Activated CD4-positive, alpha-beta memory T cell treated with anti-CD3 and anti-CD28 coated beads, Interleukin-2, amount 10 ng/mL, durations not matched to agents 7 days and 5 days (primary cell): ENCODE measurements at regions not wholly inside any gene's neighbourhood (a gene's known extent, or its start where the extent isn't known, plus 50 kb on each side); places are given as distances from the start of the nearest gene placed in this dataset.
"Not testable (repeated sequence)": the region's sequence is repeated elsewhere in the genome, so short reads cannot be mapped to it uniquely, and the experiment has no call there.

Experiments used
- CTCF ChIA-PET: fragments of 350-600 bp; sonication (Branson Sonifier 250); formaldehyde crosslinking; loops from one replicate; lab custom pipeline; 2021; ENCODE audit warnings: antibody characterized with exemption, inconsistent platforms; lab: Charles Lee
- POLR2A ChIA-PET: fragments of 350-600 bp; sonication (Branson Sonifier 250); formaldehyde crosslinking; loops from one replicate; lab custom pipeline; 2021; ENCODE audit warnings: antibody characterized with exemption; lab: Charles Lee
- DNase-seq: peaks from one replicate; pipeline ENCODE4 v3.0.0-alpha.2; 2020
- H3K27ac Mint-ChIP-seq: one replicate; pipeline ENCODE4 v1.8.0; 2021; ENCODE audit warnings: mild to moderate bottlenecking, mixed read lengths
- H3K27me3 Mint-ChIP-seq: one replicate; pipeline ENCODE4 v1.8.0; 2021; ENCODE audit warnings: mixed read lengths
- H3K36me3 Mint-ChIP-seq: one replicate; pipeline ENCODE4 v1.8.0; 2021; ENCODE audit warnings: low read depth, mixed read lengths
- H3K4me1 Mint-ChIP-seq: one replicate; pipeline ENCODE4 v1.8.0; 2021; ENCODE audit warnings: mixed read lengths
- H3K4me3 Mint-ChIP-seq: one replicate; pipeline ENCODE4 v1.8.0; 2021; ENCODE audit warnings: mild to moderate bottlenecking, mixed read lengths
- H3K9me3 Mint-ChIP-seq: one replicate; pipeline ENCODE4 v1.8.0; 2021; ENCODE audit warnings: mixed read lengths

DNA sequence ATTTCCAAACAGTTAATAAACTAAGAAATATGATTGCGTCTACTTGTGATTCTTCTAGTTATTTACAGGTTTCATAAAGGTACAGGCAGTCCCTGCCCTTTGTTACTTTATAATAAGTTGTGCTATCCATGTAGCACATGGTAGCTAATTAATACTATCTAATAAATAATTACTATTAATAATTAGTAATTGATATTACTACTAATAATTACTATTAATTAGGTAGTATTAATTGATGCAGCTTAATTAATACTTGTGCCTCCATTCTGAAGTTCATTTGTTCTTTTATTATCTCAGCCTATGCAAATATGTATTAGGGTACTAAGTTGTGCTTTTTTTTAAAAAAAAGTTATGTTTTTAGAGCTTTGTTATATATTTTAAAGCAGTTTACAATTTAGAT lies 92.3 kb upstream of the TRHDE start:
- DNase-seq: no peak
- H3K27ac Mint-ChIP-seq: no peak overlapping the region
- H3K4me3 Mint-ChIP-seq: no peak overlapping the region
- no peaks in the 10 kb centered on the region for H3K4me1 Mint-ChIP-seq
- ChIA-PET POLR2A (no interaction called here), CTCF (interaction anchor here (1.1 kb wide), 1 partner anchor 16 kb away, joined by 4 read pairs; no protein-coding TSS in a partner anchor)
- no peaks in the 10 kb centered on the region for H3K27me3 Mint-ChIP-seq
- no peaks in the 10 kb centered on the region for H3K9me3 Mint-ChIP-seq
- no peaks in the 10 kb centered on the region for H3K36me3 Mint-ChIP-seq

DNA sequence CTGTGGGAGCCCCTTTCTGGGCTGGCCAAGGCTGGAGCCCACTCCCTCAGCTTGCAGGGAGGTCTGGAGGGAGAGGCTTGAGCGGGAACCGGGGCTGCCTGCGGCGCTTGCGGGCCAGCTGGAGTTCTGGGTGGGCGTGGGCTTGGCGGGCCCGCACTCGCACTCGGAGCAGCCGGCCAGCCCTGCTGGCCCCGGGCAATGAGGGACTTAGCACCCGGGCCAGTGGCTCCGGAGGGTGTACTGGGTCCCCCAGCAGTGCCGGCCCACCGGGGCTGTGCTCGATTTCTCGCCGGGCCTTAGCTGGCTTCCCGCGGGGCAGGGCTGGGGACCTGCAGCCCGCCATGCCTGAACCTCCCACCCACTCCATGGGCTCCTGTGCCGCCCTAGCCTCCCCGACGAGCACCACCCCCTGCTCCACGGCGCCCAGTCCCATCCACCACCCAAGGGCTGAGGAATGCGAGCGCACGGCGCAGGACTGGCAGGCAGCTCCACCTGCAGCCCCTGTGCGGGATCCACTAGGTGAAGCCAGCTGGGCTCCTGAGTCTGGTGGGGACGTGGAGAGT lies 87.1 kb upstream of the TRHDE start:
- H3K27me3 Mint-ChIP-seq, H3K9me3 Mint-ChIP-seq, DNase-seq, H3K4me1 Mint-ChIP-seq, CTCF ChIA-PET, H3K36me3 Mint-ChIP-seq, POLR2A ChIA-PET, H3K4me3 Mint-ChIP-seq, H3K27ac Mint-ChIP-seq: not testable (repeated sequence)

- Mint-ChIP-seq H3K4me3 (no peak overlapping the region), H3K36me3 (no peaks in the 10 kb centered on the region), H3K27me3 (no peaks in the 10 kb centered on the region), H3K9me3 (no peaks in the 10 kb centered on the region), H3K27ac (no peak overlapping the region), H3K4me1 (no peaks in the 10 kb centered on the region)
- ChIA-PET POLR2A (no interaction called here), CTCF (no interaction called here)
- DNase-seq: no peak
Observed at GRCh38 chr12:72189266-72189665, 82.9 kb upstream of the TRHDE start.

- Mint-ChIP-seq H3K36me3 (no peaks in the 10 kb centered on the region), H3K9me3 (no peaks in the 10 kb centered on the region), H3K4me1 (no peaks in the 10 kb centered on the region), H3K27ac (no peak overlapping the region), H3K4me3 (no peak overlapping the region), H3K27me3 (no peaks in the 10 kb centered on the region)
- no peak for DNase-seq
- CTCF ChIA-PET: no interaction called here
- POLR2A ChIA-PET: no interaction called here
Observed at GRCh38 chr12:72191761-72192160, 80.4 kb upstream of the TRHDE start.

DNA sequence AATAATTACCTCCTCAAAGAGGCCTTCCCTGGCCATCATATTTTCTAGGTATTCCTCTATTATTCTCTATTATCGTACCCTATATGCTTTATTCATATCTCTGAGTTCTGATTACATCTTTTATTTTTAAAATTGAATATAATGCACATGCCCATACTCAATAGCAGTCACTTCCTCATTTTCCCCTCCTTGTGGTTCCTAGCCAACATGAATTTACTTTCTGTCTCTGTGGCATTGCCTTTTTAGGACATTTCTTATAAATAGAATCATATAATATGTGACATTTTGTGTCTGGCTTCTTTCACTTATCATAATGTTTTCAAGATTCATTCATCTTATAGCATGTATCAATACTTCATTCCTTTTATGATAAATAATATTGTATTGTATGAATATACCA lies 74.4 kb upstream of the TRHDE start:
- H3K36me3 Mint-ChIP-seq: no peaks in the 10 kb centered on the region
- POLR2A ChIA-PET: no interaction called here

DNA sequence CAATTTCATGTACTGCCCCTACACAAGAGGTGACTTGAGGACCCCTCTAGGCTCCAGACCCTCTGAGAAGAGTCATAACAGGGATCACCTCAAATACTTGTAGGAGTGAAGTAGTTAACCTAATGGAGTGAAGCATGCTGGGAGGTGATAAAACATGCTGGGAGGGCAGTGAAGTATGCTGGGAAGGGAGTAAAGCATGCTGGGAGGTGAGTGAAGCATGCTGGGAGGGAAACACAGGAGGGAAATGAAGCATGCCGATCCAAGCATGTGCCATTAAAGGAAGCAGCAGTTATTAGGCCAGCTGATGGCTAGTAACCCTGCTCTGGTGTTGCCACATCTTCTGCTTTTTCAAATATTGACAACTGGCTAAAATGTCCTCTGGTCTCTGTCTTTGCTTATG lies 70.7 kb upstream of the TRHDE start:
- Mint-ChIP-seq H3K4me3 (no peak overlapping the region), H3K27ac (no peak overlapping the region), H3K36me3 (no peaks in the 10 kb centered on the region), H3K4me1 (no peaks in the 10 kb centered on the region), H3K27me3 (no peaks in the 10 kb centered on the region), H3K9me3 (no peaks in the 10 kb centered on the region)
- ChIA-PET CTCF (no interaction called here), POLR2A (no interaction called here)
- DNase-seq: no peak

More for the DNA sequence above, 74.4 kb upstream of the TRHDE start:
- no peaks in the 10 kb centered on the region for H3K27me3 Mint-ChIP-seq
- no peak overlapping the region for H3K27ac Mint-ChIP-seq
- DNase-seq: no peak
- no peaks in the 10 kb centered on the region for H3K4me1 Mint-ChIP-seq
- no peak overlapping the region for H3K4me3 Mint-ChIP-seq
- no peaks in the 10 kb centered on the region for H3K9me3 Mint-ChIP-seq
- CTCF ChIA-PET: no interaction called here

DNA sequence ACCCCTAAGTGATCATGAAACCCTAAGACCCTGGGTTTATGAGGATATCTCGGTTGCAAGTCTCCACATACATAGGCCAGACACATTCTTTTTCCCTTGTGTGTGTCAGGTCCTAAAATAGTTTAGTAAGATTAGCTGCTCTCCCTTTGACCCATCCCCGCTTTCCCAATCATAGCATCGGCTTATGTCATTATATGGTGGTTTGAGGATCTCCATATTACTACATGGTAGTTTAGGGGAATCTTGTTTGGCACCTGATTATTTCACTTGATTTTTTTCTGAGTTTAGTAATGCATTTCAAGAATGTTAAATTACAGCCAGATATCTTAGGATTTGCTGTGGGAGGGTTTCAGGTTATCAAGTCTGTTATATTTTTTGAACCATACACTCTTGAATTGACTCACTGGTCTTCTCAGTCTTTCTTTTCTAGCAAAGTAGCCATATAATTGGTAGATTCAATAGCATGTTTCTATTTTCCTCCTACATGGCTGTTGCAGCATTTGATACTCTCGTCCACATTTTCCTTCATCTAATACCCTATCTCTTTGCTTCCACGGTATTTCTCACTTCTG lies 68.3 kb upstream of the TRHDE start:
- H3K4me3 Mint-ChIP-seq: no peak overlapping the region
- H3K36me3 Mint-ChIP-seq: no peaks in the 10 kb centered on the region
- H3K4me1 Mint-ChIP-seq: no peaks in the 10 kb centered on the region

GRCh38 chr12:72207079-72207478 lies 65.1 kb upstream of the TRHDE start:
- Mint-ChIP-seq H3K4me3 (no peak overlapping the region), H3K36me3 (no peaks in the 10 kb centered on the region), H3K27ac (no peak overlapping the region), H3K9me3 (no peaks in the 10 kb centered on the region), H3K27me3 (no peaks in the 10 kb centered on the region), H3K4me1 (no peaks in the 10 kb centered on the region)
- DNase-seq: no peak
- ChIA-PET POLR2A (no interaction called here), CTCF (no interaction called here)

More for the DNA sequence above, 68.3 kb upstream of the TRHDE start:
- POLR2A ChIA-PET: no interaction called here
- Mint-ChIP-seq H3K27ac (no peak overlapping the region), H3K27me3 (no peaks in the 10 kb centered on the region), H3K9me3 (no peaks in the 10 kb centered on the region)
- DNase-seq: no peak
- CTCF ChIA-PET: no interaction called here

DNA sequence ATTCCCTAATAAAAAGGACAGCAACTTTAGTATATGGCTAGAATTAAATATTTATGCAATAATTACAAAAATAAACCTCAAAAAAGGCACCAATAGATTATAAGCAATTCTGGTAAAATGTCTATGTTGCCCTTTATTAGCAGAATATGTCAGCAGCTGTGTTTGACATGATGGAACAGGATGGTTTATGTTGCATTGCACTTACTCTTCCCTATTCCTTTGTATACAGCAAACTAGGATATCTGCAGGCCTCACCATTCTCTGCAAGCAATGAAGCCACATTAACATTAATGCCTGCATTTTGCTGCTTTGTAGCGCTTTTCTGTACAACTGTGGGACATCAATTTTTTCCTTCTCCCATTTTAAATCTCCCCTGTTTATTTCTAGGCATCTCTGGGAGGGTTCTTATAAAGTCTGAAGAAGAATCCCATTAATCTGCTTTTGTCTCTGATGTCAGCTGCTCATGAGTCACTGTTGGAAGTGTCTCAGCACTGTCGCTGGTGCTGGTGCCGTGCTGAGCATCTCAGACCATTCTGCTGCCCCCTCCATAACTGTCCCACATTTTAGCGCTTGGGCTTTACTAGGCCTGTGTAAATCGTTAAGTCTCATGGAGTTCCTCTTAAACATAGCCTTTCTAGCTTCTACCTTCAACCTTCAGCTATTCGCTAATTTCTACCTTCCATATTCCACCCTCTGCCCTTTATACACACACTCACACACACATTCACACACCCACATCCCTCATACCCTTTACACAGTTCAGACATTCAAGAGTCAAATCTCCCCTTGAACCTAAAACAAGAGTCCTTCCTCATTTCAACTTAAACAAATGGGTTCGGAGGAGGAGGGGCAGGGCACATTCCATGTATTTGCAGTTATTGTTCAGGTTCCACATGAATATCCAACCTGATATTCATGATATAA lies 64.4 kb upstream of the TRHDE start:
- ChIA-PET CTCF (no interaction called here), POLR2A (no interaction called here)
- Mint-ChIP-seq H3K9me3 (no peaks in the 10 kb centered on the region), H3K4me3 (no peak overlapping the region), H3K36me3 (no peaks in the 10 kb centered on the region), H3K27me3 (no peaks in the 10 kb centered on the region), H3K27ac (no peak overlapping the region), H3K4me1 (no peaks in the 10 kb centered on the region)
- no peak for DNase-seq

- DNase-seq: no peak
- Mint-ChIP-seq H3K4me1 (no peaks in the 10 kb centered on the region), H3K9me3 (no peaks in the 10 kb centered on the region), H3K4me3 (no peak overlapping the region), H3K27me3 (no peaks in the 10 kb centered on the region), H3K27ac (no peak overlapping the region), H3K36me3 (no peaks in the 10 kb centered on the region)
- ChIA-PET CTCF (no interaction called here), POLR2A (no interaction called here)
Observed at GRCh38 chr12:72209086-72209485, 63.1 kb upstream of the TRHDE start.

DNA sequence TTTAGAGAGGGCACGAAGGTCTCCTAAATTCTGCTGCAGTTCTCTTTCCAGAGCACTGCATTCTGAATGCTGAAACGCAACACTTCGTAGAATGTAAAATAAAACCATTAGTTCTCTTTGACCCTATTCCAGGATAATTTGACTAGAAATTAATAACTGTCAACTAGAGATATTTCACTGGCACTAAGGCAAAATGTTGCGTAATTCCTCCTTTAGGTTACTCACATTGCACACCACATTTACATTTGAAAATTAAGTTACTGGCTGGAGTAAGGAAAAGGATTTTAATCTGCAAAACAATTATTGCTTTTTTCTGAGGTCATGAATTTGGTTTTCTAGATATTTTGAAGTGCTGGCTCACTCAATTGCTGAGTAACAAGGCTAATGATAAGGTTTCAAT lies 58.0 kb upstream of the TRHDE start:
- H3K9me3 Mint-ChIP-seq: no peaks in the 10 kb centered on the region
- POLR2A ChIA-PET: no interaction called here
- DNase-seq: no peak
- H3K27me3 Mint-ChIP-seq: no peaks in the 10 kb centered on the region
- H3K4me1 Mint-ChIP-seq: no peaks in the 10 kb centered on the region
- H3K4me3 Mint-ChIP-seq: no peak overlapping the region
- CTCF ChIA-PET: no interaction called here
- no peak overlapping the region for H3K27ac Mint-ChIP-seq
- no peaks in the 10 kb centered on the region for H3K36me3 Mint-ChIP-seq

DNA sequence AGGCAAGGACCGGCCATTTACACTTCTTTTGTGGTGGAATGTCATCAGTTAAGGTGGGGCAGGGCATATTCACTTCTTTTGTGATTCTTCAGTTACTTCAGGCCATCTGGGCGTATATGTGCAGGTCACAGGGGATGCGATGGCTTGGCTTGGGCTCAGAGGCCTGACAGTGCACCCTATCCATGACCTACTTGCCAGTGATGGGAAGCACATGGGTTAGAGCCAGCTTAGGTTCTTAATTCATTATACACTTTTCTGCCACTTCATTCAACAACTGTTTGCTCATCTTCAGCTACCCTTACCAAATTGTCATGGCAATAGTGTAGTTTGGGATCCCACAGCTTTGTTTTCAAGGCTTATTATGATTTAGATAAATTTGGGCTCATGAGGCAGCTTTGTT lies 56.9 kb upstream of the TRHDE start:
- H3K4me1 Mint-ChIP-seq, CTCF ChIA-PET, POLR2A ChIA-PET, DNase-seq, H3K36me3 Mint-ChIP-seq, H3K27me3 Mint-ChIP-seq, H3K4me3 Mint-ChIP-seq, H3K9me3 Mint-ChIP-seq, H3K27ac Mint-ChIP-seq: not testable (repeated sequence)

DNA sequence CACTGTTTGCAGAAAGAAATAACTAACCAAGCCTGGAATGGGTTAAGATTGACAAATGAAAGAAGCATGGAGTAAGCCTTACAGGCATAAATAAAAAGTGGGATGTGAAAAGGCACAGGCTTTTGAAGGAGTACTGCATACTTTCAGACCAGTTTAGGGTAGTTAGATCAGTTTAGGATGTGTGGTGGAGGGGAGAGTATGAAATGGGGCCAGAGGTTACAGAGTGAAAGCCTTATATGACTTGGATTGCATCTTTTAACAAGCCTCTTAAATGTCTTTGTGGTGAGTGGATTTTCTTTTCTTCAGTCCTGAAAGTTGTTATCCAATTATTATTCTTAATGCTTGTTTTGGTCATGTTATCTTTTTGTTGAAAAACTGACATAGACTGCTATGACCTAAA lies 52.2 kb upstream of the TRHDE start:
- H3K27me3 Mint-ChIP-seq: no peaks in the 10 kb centered on the region
- H3K36me3 Mint-ChIP-seq: no peaks in the 10 kb centered on the region
- H3K9me3 Mint-ChIP-seq: no peaks in the 10 kb centered on the region
- ChIA-PET POLR2A (no interaction called here), CTCF (no interaction called here)
- no peak overlapping the region for H3K27ac Mint-ChIP-seq
- H3K4me3 Mint-ChIP-seq: no peak overlapping the region
- no peaks in the 10 kb centered on the region for H3K4me1 Mint-ChIP-seq
- DNase-seq: no peak
